Kidney epithelial cell (primary cell): ENCODE measurements at regions not wholly inside any gene's neighbourhood (a gene's known extent, or its start where the extent isn't known, plus 50 kb on each side); places are given as distances from the start of the nearest gene placed in this dataset.

Experiments used
- DNase-seq: peaks from one replicate; pipeline ENCODE4 v3.0.0-alpha.2; 2010; ENCODE audit warnings: low read depth
- H3K27me3 ChIP-seq: 2 replicates; pipeline ENCODE4 v1.6.0; 2011; ENCODE audit warnings: low read length; ENCODE audit not compliant: control insufficient read depth, insufficient read depth
- H3K36me3 ChIP-seq: 2 replicates; pipeline ENCODE4 v1.5.1; 2011; ENCODE audit warnings: low read length; ENCODE audit not compliant: control insufficient read depth, insufficient read depth
- H3K4me3 ChIP-seq: 2 replicates; pipeline ENCODE4 v1.5.1; 2011; ENCODE audit warnings: low read depth, mild to moderate bottlenecking, control low read depth, low read length
- CTCF ChIP-seq: IDR thresholded peaks from 2 replicates; pipeline ENCODE4 v1.5.1; 2011; ENCODE audit warnings: mild to moderate bottlenecking, moderate library complexity, low read length, control low read depth, inconsistent platforms; ENCODE audit not compliant: insufficient read depth, poor library complexity, severe bottlenecking

- no peak for DNase-seq
- no peaks in the 10 kb centered on the region for H3K27me3 ChIP-seq
- no peaks in the 10 kb centered on the region for H3K36me3 ChIP-seq
- TF ChIP-seq CTCF = no peak
- no peak overlapping the region for H3K4me3 ChIP-seq
Observed at GRCh38 chrX:11970578-11971359, 167.5 kb upstream of the FRMPD4 start.

GRCh38 chrX:11976663-11977062, 161.6 kb upstream of the FRMPD4 start:
- no peaks in the 10 kb centered on the region for H3K36me3 ChIP-seq
- no peak for DNase-seq
- no peak overlapping the region for H3K4me3 ChIP-seq
- TF ChIP-seq CTCF = no peak
- no peaks in the 10 kb centered on the region for H3K27me3 ChIP-seq

- Histone ChIP-seq H3K4me3 (no peak overlapping the region), H3K36me3 (no peaks in the 10 kb centered on the region), H3K27me3 (no peaks in the 10 kb centered on the region)
- no peak for TF ChIP-seq CTCF
- DNase-seq = no peak
Observed at GRCh38 chrX:11992271-11992670, 146.0 kb upstream of the FRMPD4 start.

- H3K36me3 ChIP-seq = no peaks in the 10 kb centered on the region
- no peaks in the 10 kb centered on the region for H3K27me3 ChIP-seq
- H3K4me3 ChIP-seq = no peak overlapping the region
- DNase-seq = no peak
- TF ChIP-seq CTCF = no peak
Observed at GRCh38 chrX:11995146-11995545, 143.1 kb upstream of the FRMPD4 start.

- no peak overlapping the region for H3K4me3 ChIP-seq
- no peaks in the 10 kb centered on the region for H3K36me3 ChIP-seq
- no peak for DNase-seq
- no peak for TF ChIP-seq CTCF
- H3K27me3 ChIP-seq = no peaks in the 10 kb centered on the region
Observed at GRCh38 chrX:11996810-11997209, 141.5 kb upstream of the FRMPD4 start.

- TF ChIP-seq CTCF = peak; percentile 10
- no peaks in the 10 kb centered on the region for H3K27me3 ChIP-seq
- no peak for DNase-seq
- no peaks in the 10 kb centered on the region for H3K36me3 ChIP-seq
- no peak overlapping the region for H3K4me3 ChIP-seq
Observed at GRCh38 chrX:11998944-11999343, 139.3 kb upstream of the FRMPD4 start.
